Endodermal cell (in vitro differentiated cells): ENCODE measurements at regions not wholly inside any gene's neighbourhood (a gene's known extent, or its start where the extent isn't known, plus 50 kb on each side); places are given as distances from the start of the nearest gene placed in this dataset.

Experiments used
- DNase-seq: peaks from one replicate; pipeline ENCODE4 v3.0.0-alpha.2; 2017
- H3K27ac ChIP-seq: 2 replicates; pipeline ENCODE4 v1.5.1; 2013; ENCODE audit warnings: mild to moderate bottlenecking, low read depth, low read length, moderate library complexity
- H3K27me3 ChIP-seq: 2 replicates; pipeline ENCODE4 v1.6.1; 2013; ENCODE audit warnings: mild to moderate bottlenecking, low read length, moderate library complexity; ENCODE audit not compliant: insufficient read depth, control insufficient read depth, poor library complexity, severe bottlenecking
- H3K36me3 ChIP-seq: 2 replicates; pipeline ENCODE4 v1.7.0; 2013; ENCODE audit warnings: mild to moderate bottlenecking, low read length, moderate library complexity; ENCODE audit not compliant: control insufficient read depth, insufficient read depth
- H3K4me1 ChIP-seq: one replicate; pipeline ENCODE4 v1.7.0; 2013; ENCODE audit warnings: low read length; ENCODE audit not compliant: control insufficient read depth, insufficient read depth
- H3K4me3 ChIP-seq: 2 replicates; pipeline ENCODE4 v1.5.1; 2013; ENCODE audit warnings: mild to moderate bottlenecking, low read length, moderate library complexity
- H3K9ac ChIP-seq: 2 replicates; pipeline ENCODE4 v1.6.1; 2013; ENCODE audit warnings: mild to moderate bottlenecking, low read length, moderate library complexity; ENCODE audit not compliant: poor library complexity, severe bottlenecking; ENCODE audit errors: extremely low read depth
- H3K9me3 ChIP-seq: 2 replicates; pipeline ENCODE4 v1.6.1; 2013; ENCODE audit warnings: mild to moderate bottlenecking, low read length, moderate library complexity; ENCODE audit not compliant: control insufficient read depth
- H3K27ac Mint-ChIP-seq: 2 replicates; pipeline ENCODE4 v1.8.0; 2020; ENCODE audit warnings: mixed read lengths
- H3K27me3 Mint-ChIP-seq: 2 replicates; pipeline ENCODE4 v1.8.0; 2021; ENCODE audit warnings: mild to moderate bottlenecking, mixed read lengths; ENCODE audit not compliant: insufficient read depth
- H3K36me3 Mint-ChIP-seq: 2 replicates; pipeline ENCODE4 v1.8.0; 2020; ENCODE audit warnings: low read depth, mixed read lengths
- H3K4me1 Mint-ChIP-seq: 2 replicates; pipeline ENCODE4 v1.8.0; 2020; ENCODE audit warnings: mixed read lengths
- H3K4me3 Mint-ChIP-seq: 2 replicates; pipeline ENCODE4 v1.8.0; 2020; ENCODE audit warnings: mild to moderate bottlenecking, moderate library complexity, mixed read lengths
- H3K9me3 Mint-ChIP-seq: 2 replicates; pipeline ENCODE4 v1.8.0; 2020; ENCODE audit warnings: mild to moderate bottlenecking, mixed read lengths
- CTCF ChIP-seq: fragments of 200-600 bp; sonication (generic); conservative IDR thresholded peaks from 2 replicates; pipeline ENCODE4 v1.5.0; 2021; ENCODE audit warnings: antibody characterized with exemption, mild to moderate bottlenecking
- WGBS, 2 experiments: methylation state at CpG; one replicate each; pipeline versions ENCODE4 v1.1.5 to v1.1.7; 2013; ENCODE audit warnings: missing lambda C conversion rate in 2 of 2, mixed read lengths in 1 of 2; ENCODE audit not compliant: insufficient coverage in 1 of 2, insufficient read length in 1 of 2; 5-methylcytosine and 5-hydroxymethylcytosine counted together

- Histone ChIP-seq H3K9ac (no peak overlapping the region), H3K4me1 (no peaks in the 10 kb centered on the region), H3K36me3 (no peaks in the 10 kb centered on the region), H3K27me3 (no peaks in the 10 kb centered on the region), H3K27ac (no peak overlapping the region), H3K4me3 (no peak overlapping the region), H3K9me3 (no peaks in the 10 kb centered on the region)
- H3K9me3 Mint-ChIP-seq, result no peaks in the 10 kb centered on the region
- no peak overlapping the region for H3K4me3 Mint-ChIP-seq
- H3K27ac Mint-ChIP-seq, result no peak overlapping the region
- 90 to 92% methylated on average over 3 to 7 of the region's 7 CpGs for WGBS, 2 experiments
- DNase-seq, result no peak
- H3K36me3 Mint-ChIP-seq, result no peaks in the 10 kb centered on the region
- no peak for TF ChIP-seq CTCF
- H3K4me1 Mint-ChIP-seq, result peaks cover 6% of the 10 kb centered on the region
- H3K27me3 Mint-ChIP-seq, result no peaks in the 10 kb centered on the region
These were observed 77.7 kb upstream of the ZFP64 start for GRCh38 chr20:52269321-52269720.

GRCh38 chr20:52268184-52268749, 76.7 kb upstream of the ZFP64 start:
- no peaks in the 10 kb centered on the region for H3K36me3 ChIP-seq
- no peak overlapping the region for H3K9ac ChIP-seq
- H3K4me1 ChIP-seq, result no peaks in the 10 kb centered on the region
- H3K4me3 Mint-ChIP-seq, result no peak overlapping the region
- no peak for TF ChIP-seq CTCF
- H3K4me3 ChIP-seq, result no peak overlapping the region
- H3K27me3 Mint-ChIP-seq, result no peaks in the 10 kb centered on the region
- H3K9me3 Mint-ChIP-seq, result no peaks in the 10 kb centered on the region
- DNase-seq, result no peak
- no peaks in the 10 kb centered on the region for H3K27me3 ChIP-seq
- peaks cover 6% of the 10 kb centered on the region for H3K4me1 Mint-ChIP-seq
- H3K9me3 ChIP-seq, result no peaks in the 10 kb centered on the region
- H3K27ac Mint-ChIP-seq, result no peak overlapping the region
- H3K27ac ChIP-seq, result no peak overlapping the region
- H3K36me3 Mint-ChIP-seq, result no peaks in the 10 kb centered on the region
- 81 to 100% methylated on average over 3 of the region's 4 CpGs for WGBS, 2 experiments

- no peak overlapping the region for H3K27ac Mint-ChIP-seq
These were observed 75.8 kb upstream of the ZFP64 start for GRCh38 chr20:52267418-52267817.

More at GRCh38 chr20:52267418-52267817, 75.8 kb upstream of the ZFP64 start:
- Mint-ChIP-seq H3K9me3 (no peaks in the 10 kb centered on the region), H3K27me3 (peaks cover 3% of the 10 kb centered on the region), H3K4me3 (no peak overlapping the region), H3K36me3 (no peaks in the 10 kb centered on the region), H3K4me1 (peaks cover 6% of the 10 kb centered on the region)
- Histone ChIP-seq H3K9ac (no peak overlapping the region), H3K4me3 (no peak overlapping the region), H3K27me3 (no peaks in the 10 kb centered on the region), H3K36me3 (no peaks in the 10 kb centered on the region), H3K4me1 (no peaks in the 10 kb centered on the region), H3K9me3 (no peaks in the 10 kb centered on the region), H3K27ac (no peak overlapping the region)
- no peak for TF ChIP-seq CTCF
- DNase-seq, result no peak
